Mammary epithelial cell (primary cell): ENCODE measurements at regions not wholly inside any gene's neighbourhood (a gene's known extent, or its start where the extent isn't known, plus 50 kb on each side); places are given as distances from the start of the nearest gene placed in this dataset.

Experiments
- CTCF ChIP-seq, 2 donors: IDR thresholded peaks in 1 of 2; conservative IDR thresholded peaks in 1 of 2; 2 replicates each; pipeline ENCODE4 v1.5.1; 2011 to 2012; ENCODE audit warnings: inconsistent platforms in 2 of 2, low read length in 2 of 2, mild to moderate bottlenecking in 2 of 2, control low read depth in 1 of 2, low read depth in 1 of 2; ENCODE audit not compliant: insufficient read depth in 1 of 2; ENCODE audit errors: extremely low read depth in 1 of 2
- EZH2 ChIP-seq: IDR thresholded peaks from 2 replicates; pipeline ENCODE4 v1.6.1; 2012; ENCODE audit warnings: low read length, inconsistent platforms, borderline replicate concordance

DNA sequence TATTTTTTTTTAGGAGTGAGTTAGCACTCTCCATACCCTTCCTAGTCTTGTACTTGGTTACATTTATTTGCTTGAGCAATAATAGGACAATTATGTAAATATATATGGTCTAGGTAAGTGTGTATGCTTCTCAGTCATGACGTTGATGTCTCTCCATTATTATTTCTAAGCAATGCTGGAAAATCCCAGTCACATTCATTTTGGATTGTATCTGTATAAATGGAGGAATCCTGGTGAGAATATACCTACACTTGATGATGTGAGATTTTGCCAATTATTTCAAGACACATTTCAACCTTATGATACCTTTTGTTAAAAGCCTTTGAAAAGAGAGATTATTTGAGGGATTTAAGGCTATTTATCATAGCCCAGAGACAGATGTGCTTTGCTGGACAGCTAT is 2244.5 kb upstream of the WWC1 start:
- TF ChIP-seq CTCF (conservative IDR thresholded peaks at IDR 0.05 in 1 of 2, IDR thresholded peaks at IDR 0.05 in 1 of 2; ENCODE audit: extremely low read depth in 1 of 2, insufficient read depth in 1 of 2, low read depth in 1 of 2, low read length in 2 of 2): no peak
- TF ChIP-seq EZH2: no peak
